LNCaP clone FGC (cell line): ENCODE measurements at regions not wholly inside any gene's neighbourhood (a gene's known extent, or its start where the extent isn't known, plus 50 kb on each side); places are given as distances from the start of the nearest gene placed in this dataset.
A peak's percentile ranks its signal among the peaks of the same experiment; 100 is the strongest.
"Not testable (repeated sequence)": the region's sequence is repeated elsewhere in the genome, so short reads cannot be mapped to it uniquely, and the experiment has no call there.

Experiments used
- DNase-seq: peaks from one replicate; pipeline ENCODE4 v3.0.0-alpha.2; 2011; ENCODE audit warnings: low read depth
- H3K4me3 ChIP-seq: 2 replicates; pipeline ENCODE4 v1.5.1; 2011; ENCODE audit warnings: mild to moderate bottlenecking, low read depth, low read length, control low read depth
- TF ChIP-seq, protein P1 (sequence below): IDR thresholded peaks from 2 replicates; pipeline ENCODE4 v1.5.1; 2012; ENCODE audit warnings: mild to moderate bottlenecking; ENCODE audit not compliant: control insufficient read depth, insufficient read depth; ENCODE audit errors: extremely low read depth

- not testable (repeated sequence) for H3K4me3 ChIP-seq, DNase-seq
Observed at GRCh38 chr11:67880594-67881196, 123.2 kb downstream of the UNC93B1 start.

DNA sequence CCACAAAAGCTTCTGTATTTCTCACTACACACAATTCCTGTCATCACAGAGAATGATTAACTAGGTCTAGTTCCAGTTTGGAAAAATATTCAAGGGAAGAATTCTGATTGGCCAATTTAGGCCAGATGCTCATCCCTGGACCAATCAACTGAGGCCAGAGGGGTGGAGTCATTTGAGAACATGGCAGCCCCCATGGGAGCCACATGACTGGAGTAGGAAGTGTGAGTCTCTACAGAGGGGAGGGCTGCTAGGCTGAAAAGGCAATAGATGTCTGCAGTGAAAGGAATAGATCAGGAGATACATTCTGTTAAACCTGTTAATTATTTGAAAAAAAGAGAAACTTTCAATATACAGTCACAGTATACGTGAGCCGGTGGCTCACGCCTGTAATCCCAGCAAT lies 125.2 kb downstream of the UNC93B1 start:
- not testable (repeated sequence) for DNase-seq, H3K4me3 ChIP-seq

DNA sequence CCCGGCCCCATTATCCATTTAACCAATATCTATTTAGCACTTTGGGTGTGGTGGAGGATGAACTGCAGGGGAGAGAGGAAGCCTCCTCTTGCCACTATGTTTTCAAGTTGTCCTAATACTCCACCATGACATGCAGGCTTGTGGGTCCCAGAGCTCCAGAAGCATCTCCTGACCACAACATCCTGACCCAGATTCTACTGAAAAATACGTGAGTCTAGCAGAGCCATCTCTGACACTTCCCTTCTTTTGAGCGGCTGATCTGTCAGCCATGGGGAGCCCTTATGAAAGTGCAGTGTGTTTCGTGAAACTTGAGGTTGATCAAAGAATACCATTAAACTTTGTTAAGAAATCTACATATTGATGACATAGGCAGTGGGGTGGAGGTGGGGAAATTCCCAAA lies 126.6 kb downstream of the UNC93B1 start:
- not testable (repeated sequence) for H3K4me3 ChIP-seq, DNase-seq

DNA sequence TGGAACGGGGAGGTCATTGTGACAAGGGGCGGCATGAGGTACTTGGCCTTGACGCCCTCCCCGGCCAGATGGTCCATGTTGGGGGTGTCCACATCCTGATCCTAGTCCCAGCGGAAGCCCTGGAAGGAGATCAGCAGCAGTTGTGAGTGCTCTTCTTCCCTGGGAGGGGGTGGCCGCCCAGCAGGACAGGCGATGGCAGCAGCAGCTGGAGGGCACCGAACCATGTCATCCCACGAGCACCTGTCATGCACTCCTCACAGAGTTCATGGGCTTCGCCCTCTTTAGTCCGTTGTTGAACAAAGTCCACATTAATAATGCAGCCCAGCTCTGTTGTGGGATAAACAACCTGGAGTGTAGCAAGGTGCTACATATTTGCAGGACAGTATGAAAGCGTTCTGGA lies 130.7 kb downstream of the UNC93B1 start:
- DNase-seq = not testable (repeated sequence)

DNA sequence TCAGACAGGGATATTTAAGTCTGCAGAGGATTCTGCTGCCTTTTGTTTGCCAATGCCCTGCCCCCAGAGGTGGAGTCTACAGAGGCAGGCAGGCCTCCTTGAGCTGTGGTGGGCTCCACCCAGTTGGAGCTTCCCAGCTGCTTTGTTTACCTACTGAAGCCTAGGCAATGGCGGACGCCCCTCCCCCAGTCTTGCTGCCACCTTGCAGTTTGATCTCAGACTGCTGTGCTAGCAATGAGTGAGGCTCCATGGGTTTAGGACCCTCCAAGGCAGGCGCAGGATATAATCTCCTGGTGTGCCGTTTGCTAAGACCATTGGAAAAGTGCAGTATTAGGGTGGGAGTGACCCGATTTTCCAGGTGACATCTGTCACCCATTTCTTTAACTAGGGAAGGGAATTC lies 132.7 kb downstream of the UNC93B1 start:
- DNase-seq, H3K4me3 ChIP-seq: not testable (repeated sequence)

More for the DNA sequence above, 130.7 kb downstream of the UNC93B1 start:
- H3K4me3 ChIP-seq = not testable (repeated sequence)

GRCh38 chr11:67862896-67863295 lies 141.0 kb downstream of the UNC93B1 start:
- DNase-seq, H3K4me3 ChIP-seq: not testable (repeated sequence)

GRCh38 chr11:67859513-67860161 lies 144.3 kb downstream of the UNC93B1 start:
- DNase-seq = not testable (repeated sequence)

GRCh38 chr11:67850747-67851146 lies 153.2 kb downstream of the UNC93B1 start:
- DNase-seq, H3K4me3 ChIP-seq: not testable (repeated sequence)

More at GRCh38 chr11:67859513-67860161, 144.3 kb downstream of the UNC93B1 start:
- H3K4me3 ChIP-seq = not testable (repeated sequence)

DNA sequence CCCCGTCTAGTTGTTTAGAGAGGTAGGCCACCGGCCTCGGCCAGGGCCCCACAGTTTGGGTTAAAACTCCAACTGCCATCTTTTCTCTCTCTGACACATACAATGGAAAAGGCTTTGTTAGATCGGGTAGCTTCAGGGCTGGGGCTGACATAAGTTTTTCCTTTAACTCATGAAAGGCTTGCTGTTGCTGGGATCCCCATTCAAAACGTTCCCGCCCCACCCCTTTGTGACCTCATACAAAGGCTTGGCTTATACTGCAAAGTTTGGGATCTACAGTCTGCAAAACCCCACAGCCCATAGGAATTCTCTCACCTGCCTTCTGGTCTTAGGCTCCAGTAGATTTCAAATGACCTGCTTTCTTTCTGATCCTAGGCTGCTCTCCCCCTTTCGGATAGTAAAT lies 154.1 kb downstream of the UNC93B1 start:
- not testable (repeated sequence) for DNase-seq

DNA sequence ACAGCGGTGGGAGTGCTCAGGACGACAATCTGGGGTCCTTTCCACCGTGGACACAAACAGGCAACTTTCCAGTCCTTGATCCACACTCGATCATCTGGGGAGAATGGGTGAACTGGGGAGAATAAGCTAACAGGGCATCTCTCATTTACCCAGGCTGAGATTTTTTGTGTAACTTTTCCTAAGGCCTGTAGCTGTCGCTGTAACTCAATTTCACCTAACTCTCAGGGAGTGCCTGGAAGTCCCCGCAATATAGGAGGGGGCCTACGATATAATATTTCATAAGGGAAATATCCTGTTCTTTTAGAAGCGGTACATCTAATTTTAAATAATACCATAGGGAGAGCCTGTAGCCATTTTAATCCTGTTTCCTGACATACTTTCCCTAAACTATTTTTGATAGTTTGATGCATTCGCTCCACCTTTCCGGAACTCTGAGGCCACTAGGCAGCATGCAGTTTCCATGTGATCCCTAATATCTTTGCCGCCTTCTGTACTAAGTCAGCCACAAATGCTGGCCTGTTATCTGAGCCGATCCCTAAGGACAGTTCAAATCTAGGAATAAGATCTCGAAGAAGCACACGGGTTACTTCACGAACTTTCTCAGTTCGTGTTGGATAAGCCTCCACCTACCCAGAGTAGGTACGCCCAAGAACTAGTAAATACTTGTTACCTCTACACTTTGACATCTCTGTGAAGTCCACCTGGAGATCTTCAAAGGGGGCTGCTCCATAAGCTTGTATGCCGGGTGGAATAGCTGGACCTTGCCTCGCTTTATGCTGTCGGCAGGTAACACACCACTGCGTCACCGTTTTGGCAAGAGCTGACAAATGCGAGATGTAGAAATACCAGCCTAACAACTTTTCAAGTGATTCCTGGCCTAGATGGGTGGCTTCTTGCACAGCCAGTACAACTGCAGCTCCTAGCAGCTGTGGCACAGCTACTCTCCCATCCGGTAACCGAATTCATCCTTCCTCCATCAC lies 155.7 kb downstream of the UNC93B1 start:
- TF ChIP-seq, protein P1, sequence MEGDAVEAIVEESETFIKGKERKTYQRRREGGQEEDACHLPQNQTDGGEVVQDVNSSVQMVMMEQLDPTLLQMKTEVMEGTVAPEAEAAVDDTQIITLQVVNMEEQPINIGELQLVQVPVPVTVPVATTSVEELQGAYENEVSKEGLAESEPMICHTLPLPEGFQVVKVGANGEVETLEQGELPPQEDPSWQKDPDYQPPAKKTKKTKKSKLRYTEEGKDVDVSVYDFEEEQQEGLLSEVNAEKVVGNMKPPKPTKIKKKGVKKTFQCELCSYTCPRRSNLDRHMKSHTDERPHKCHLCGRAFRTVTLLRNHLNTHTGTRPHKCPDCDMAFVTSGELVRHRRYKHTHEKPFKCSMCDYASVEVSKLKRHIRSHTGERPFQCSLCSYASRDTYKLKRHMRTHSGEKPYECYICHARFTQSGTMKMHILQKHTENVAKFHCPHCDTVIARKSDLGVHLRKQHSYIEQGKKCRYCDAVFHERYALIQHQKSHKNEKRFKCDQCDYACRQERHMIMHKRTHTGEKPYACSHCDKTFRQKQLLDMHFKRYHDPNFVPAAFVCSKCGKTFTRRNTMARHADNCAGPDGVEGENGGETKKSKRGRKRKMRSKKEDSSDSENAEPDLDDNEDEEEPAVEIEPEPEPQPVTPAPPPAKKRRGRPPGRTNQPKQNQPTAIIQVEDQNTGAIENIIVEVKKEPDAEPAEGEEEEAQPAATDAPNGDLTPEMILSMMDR = peak; percentile 24; the same call in 1 of the 2 replicates
- DNase-seq = peak; percentile 19
- H3K4me3 ChIP-seq = peak overlapping the region; percentile 15; the same call in 1 of the 2 replicates

More for the DNA sequence above, 154.1 kb downstream of the UNC93B1 start:
- H3K4me3 ChIP-seq = not testable (repeated sequence)

- H3K4me3 ChIP-seq, DNase-seq: not testable (repeated sequence)
Observed at GRCh38 chr11:67846303-67846702, 157.6 kb downstream of the UNC93B1 start.

GRCh38 chr11:67845296-67845695 lies 158.6 kb downstream of the UNC93B1 start:
- not testable (repeated sequence) for H3K4me3 ChIP-seq, DNase-seq

GRCh38 chr11:67840599-67840998 lies 163.3 kb downstream of the UNC93B1 start:
- H3K4me3 ChIP-seq, DNase-seq: not testable (repeated sequence)

GRCh38 chr11:67830152-67830551 lies 155.7 kb upstream of the ALDH3B2 start:
- H3K4me3 ChIP-seq, DNase-seq: not testable (repeated sequence)

DNA sequence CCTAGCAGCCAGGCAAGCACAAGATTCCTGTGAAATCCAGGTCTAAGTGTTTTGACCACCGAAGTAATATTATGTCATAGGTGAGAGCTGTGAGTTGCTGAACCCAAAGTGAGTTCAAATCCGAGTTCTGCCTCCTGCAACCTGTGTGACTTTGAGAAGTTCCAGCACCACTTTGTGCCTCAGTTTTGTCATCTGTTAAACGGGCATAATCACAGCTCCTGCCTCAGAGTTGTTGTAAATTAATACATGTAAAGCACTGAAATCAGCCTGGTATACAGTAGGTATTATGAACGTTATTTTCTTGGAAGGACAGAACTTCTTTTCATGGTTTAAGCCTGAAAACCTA lies 152.5 kb upstream of the ALDH3B2 start:
- not testable (repeated sequence) for DNase-seq, H3K4me3 ChIP-seq

GRCh38 chr11:67826028-67826950 lies 151.9 kb upstream of the ALDH3B2 start:
- DNase-seq, H3K4me3 ChIP-seq: not testable (repeated sequence)

GRCh38 chr11:67824861-67825260 lies 150.4 kb upstream of the ALDH3B2 start:
- H3K4me3 ChIP-seq = not testable (repeated sequence)

More at GRCh38 chr11:67824861-67825260, 150.4 kb upstream of the ALDH3B2 start:
- not testable (repeated sequence) for DNase-seq
